MM.1S (cell line): ENCODE measurements at regions not wholly inside any gene's neighbourhood (a gene's known extent, or its start where the extent isn't known, plus 50 kb on each side); places are given as distances from the start of the nearest gene placed in this dataset.

ENCODE experiments used
- DNase-seq: peaks from one replicate; pipeline ENCODE4 v3.0.0-alpha.2; 2015
- H2AFZ ChIP-seq: fragments of 300-600 bp; sonication (generic); 2 replicates; pipeline ENCODE4 v1.6.0; 2016; ENCODE audit warnings: antibody characterized with exemption, low read length
- H3F3A ChIP-seq: fragments of 300-600 bp; sonication (generic); 2 replicates; pipeline ENCODE4 v1.6.1; 2016; ENCODE audit warnings: mild to moderate bottlenecking, antibody characterized with exemption, low read length, moderate library complexity, mixed read lengths; ENCODE audit not compliant: insufficient read depth
- H3K27ac ChIP-seq: fragments of 300-600 bp; sonication (generic); 2 replicates; pipeline ENCODE4 v1.5.1; 2016; ENCODE audit warnings: mild to moderate bottlenecking, low read length
- H3K27me3 ChIP-seq: fragments of 300-600 bp; sonication (generic); replicated peaks from 2 replicates; pipeline ENCODE4 v1.6.0; 2016; ENCODE audit warnings: low read length; ENCODE audit not compliant: insufficient read depth
- H3K36me3 ChIP-seq: fragments of 300-600 bp; sonication (generic); replicated peaks from 2 replicates; pipeline ENCODE4 v1.6.1; 2016; ENCODE audit warnings: mild to moderate bottlenecking, low read length, mixed read lengths; ENCODE audit not compliant: insufficient read depth
- H3K4me1 ChIP-seq: fragments of 300-600 bp; sonication (generic); 2 replicates; pipeline ENCODE4 v1.6.1; 2016; ENCODE audit warnings: low read length, mixed read lengths
- H3K4me2 ChIP-seq: fragments of 300-600 bp; sonication (generic); 2 replicates; pipeline ENCODE4 v1.6.0; 2016; ENCODE audit warnings: low read depth, low read length
- H3K4me3 ChIP-seq: fragments of 300-600 bp; sonication (generic); 2 replicates; pipeline ENCODE4 v1.5.1; 2016; ENCODE audit warnings: low read length, mixed read lengths
- H3K79me2 ChIP-seq: fragments of 300-600 bp; sonication (generic); 2 replicates; pipeline ENCODE4 v1.6.1; 2016; ENCODE audit warnings: mixed run types, low read length, mixed read lengths
- H3K9ac ChIP-seq: fragments of 300-600 bp; sonication (generic); 2 replicates; pipeline ENCODE4 v1.6.1; 2016; ENCODE audit warnings: low read length, mixed read lengths
- H3K9me2 ChIP-seq: fragments of 300-600 bp; sonication (generic); replicated peaks from 2 replicates; pipeline ENCODE4 v1.6.1; 2016; ENCODE audit warnings: mild to moderate bottlenecking, low read length, mixed read lengths; ENCODE audit not compliant: insufficient read depth
- H3K9me3 ChIP-seq: fragments of 300-600 bp; sonication (generic); replicated peaks from 2 replicates; pipeline ENCODE4 v1.6.1; 2016; ENCODE audit warnings: mild to moderate bottlenecking, low read length, mixed read lengths; ENCODE audit not compliant: insufficient read depth
- H4K20me1 ChIP-seq: fragments of 300-600 bp; sonication (generic); 2 replicates; pipeline ENCODE4 v1.6.1; 2016; ENCODE audit warnings: mild to moderate bottlenecking, low read length, moderate library complexity, mixed read lengths; ENCODE audit not compliant: insufficient read depth
- CTCF ChIP-seq: fragments of 300-600 bp; sonication (generic); IDR thresholded peaks from 2 replicates; pipeline ENCODE4 v1.5.1; 2016; ENCODE audit warnings: antibody characterized with exemption, low read length, mixed read lengths
- EZH2 ChIP-seq: fragments of 300-600 bp; sonication (generic); optimal IDR thresholded peaks from 2 replicates; pipeline ENCODE3; 2017; ENCODE audit warnings: low read depth, mild to moderate bottlenecking, antibody characterized with exemption, low read length, mixed read lengths
- EZH2phosphoT487 ChIP-seq: fragments of 300-600 bp; sonication (generic); IDR thresholded peaks from 2 replicates; pipeline ENCODE4 v1.6.1; 2018; ENCODE audit warnings: antibody characterized with exemption, low read length

- no peak for TF ChIP-seq EZH2phosphoT487
- no peak for TF ChIP-seq EZH2
- no peak for TF ChIP-seq CTCF
- H3K27me3 ChIP-seq = no peaks in the 10 kb centered on the region
Measured at GRCh38 chr12:28857369-28857768, 291.7 kb upstream of the FAR2 start.

GRCh38 chr12:28859551-28859950 is 289.5 kb upstream of the FAR2 start:
- Histone ChIP-seq H3K9ac (no peak overlapping the region), H3K4me1 (no peaks in the 10 kb centered on the region), H3K4me2 (no peak overlapping the region), H4K20me1 (no peaks in the 10 kb centered on the region), H3K9me2 (no peaks in the 10 kb centered on the region), H3K27ac (no peak overlapping the region), H3F3A (no peaks in the 10 kb centered on the region), H3K27me3 (no peaks in the 10 kb centered on the region), H3K79me2 (no peaks in the 10 kb centered on the region), H3K9me3 (no peaks in the 10 kb centered on the region), H2AFZ (no peak overlapping the region), H3K36me3 (no peaks in the 10 kb centered on the region), H3K4me3 (no peak overlapping the region)
- TF ChIP-seq EZH2 (no peak), EZH2phosphoT487 (no peak), CTCF (no peak)
- DNase-seq = no peak

More at GRCh38 chr12:28857369-28857768, 291.7 kb upstream of the FAR2 start:
- no peak overlapping the region for H3K27ac ChIP-seq
- no peak overlapping the region for H3K9ac ChIP-seq
- no peak overlapping the region for H3K4me2 ChIP-seq
- no peak overlapping the region for H3K4me3 ChIP-seq
- H3K9me2 ChIP-seq = no peaks in the 10 kb centered on the region
- no peaks in the 10 kb centered on the region for H3K79me2 ChIP-seq
- H3K4me1 ChIP-seq = no peaks in the 10 kb centered on the region
- no peaks in the 10 kb centered on the region for H3K36me3 ChIP-seq
- no peaks in the 10 kb centered on the region for H3K9me3 ChIP-seq
- no peaks in the 10 kb centered on the region for H4K20me1 ChIP-seq
- DNase-seq = no peak
- H2AFZ ChIP-seq = no peak overlapping the region
- H3F3A ChIP-seq = no peaks in the 10 kb centered on the region

GRCh38 chr12:28865776-28866175 is 283.3 kb upstream of the FAR2 start:
- no peaks in the 10 kb centered on the region for H3K9me3 ChIP-seq
- H3K36me3 ChIP-seq = no peaks in the 10 kb centered on the region
- H2AFZ ChIP-seq = no peak overlapping the region
- no peaks in the 10 kb centered on the region for H4K20me1 ChIP-seq
- no peak overlapping the region for H3K9ac ChIP-seq
- no peaks in the 10 kb centered on the region for H3K79me2 ChIP-seq
- no peak overlapping the region for H3K4me3 ChIP-seq
- DNase-seq = no peak
- no peaks in the 10 kb centered on the region for H3K4me1 ChIP-seq
- H3F3A ChIP-seq = no peaks in the 10 kb centered on the region
- no peak overlapping the region for H3K4me2 ChIP-seq
- no peak overlapping the region for H3K27ac ChIP-seq
- no peaks in the 10 kb centered on the region for H3K9me2 ChIP-seq
- no peaks in the 10 kb centered on the region for H3K27me3 ChIP-seq
- TF ChIP-seq EZH2 = no peak
- TF ChIP-seq EZH2phosphoT487 = no peak
- no peak for TF ChIP-seq CTCF
